Neural progenitor cell (in vitro differentiated cells): ENCODE measurements at regions not wholly inside any gene's neighbourhood (a gene's known extent, or its start where the extent isn't known, plus 50 kb on each side); places are given as distances from the start of the nearest gene placed in this dataset.

Source experiments
- EZH2 ChIP-seq: fragments of 200-600 bp; sonication (generic); IDR thresholded peaks from 2 replicates; pipeline ENCODE4 v1.6.1; 2017; ENCODE audit warnings: antibody characterized with exemption, mild to moderate bottlenecking, moderate library complexity
- TF ChIP-seq, protein P1 (sequence below): fragments of 200-600 bp; sonication (generic); IDR thresholded peaks from 2 replicates; pipeline ENCODE4 v1.5.1; 2017; ENCODE audit warnings: antibody characterized with exemption, mild to moderate bottlenecking

DNA sequence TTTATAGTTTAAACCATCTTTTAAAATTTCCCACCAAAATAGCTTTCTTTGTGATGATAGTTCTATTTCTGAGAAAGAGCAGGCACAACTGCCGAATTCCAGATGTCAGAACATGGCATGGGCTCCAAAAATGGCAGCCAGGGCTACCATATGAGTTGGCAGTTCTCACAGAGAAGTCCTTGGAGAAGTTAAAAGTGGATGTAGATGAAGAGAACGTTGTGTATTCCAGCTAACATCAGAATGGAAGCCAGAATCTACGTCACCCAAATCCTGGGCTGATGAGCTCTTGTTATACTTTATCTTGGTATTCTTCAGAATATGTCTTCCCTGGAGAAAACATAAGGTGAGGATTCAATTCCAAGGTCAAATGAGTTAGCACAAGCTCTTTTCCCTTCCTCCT lies 66.9 kb upstream of the BASP1 start:
- TF ChIP-seq, protein P1, sequence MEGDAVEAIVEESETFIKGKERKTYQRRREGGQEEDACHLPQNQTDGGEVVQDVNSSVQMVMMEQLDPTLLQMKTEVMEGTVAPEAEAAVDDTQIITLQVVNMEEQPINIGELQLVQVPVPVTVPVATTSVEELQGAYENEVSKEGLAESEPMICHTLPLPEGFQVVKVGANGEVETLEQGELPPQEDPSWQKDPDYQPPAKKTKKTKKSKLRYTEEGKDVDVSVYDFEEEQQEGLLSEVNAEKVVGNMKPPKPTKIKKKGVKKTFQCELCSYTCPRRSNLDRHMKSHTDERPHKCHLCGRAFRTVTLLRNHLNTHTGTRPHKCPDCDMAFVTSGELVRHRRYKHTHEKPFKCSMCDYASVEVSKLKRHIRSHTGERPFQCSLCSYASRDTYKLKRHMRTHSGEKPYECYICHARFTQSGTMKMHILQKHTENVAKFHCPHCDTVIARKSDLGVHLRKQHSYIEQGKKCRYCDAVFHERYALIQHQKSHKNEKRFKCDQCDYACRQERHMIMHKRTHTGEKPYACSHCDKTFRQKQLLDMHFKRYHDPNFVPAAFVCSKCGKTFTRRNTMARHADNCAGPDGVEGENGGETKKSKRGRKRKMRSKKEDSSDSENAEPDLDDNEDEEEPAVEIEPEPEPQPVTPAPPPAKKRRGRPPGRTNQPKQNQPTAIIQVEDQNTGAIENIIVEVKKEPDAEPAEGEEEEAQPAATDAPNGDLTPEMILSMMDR, result no peak
- TF ChIP-seq EZH2, result no peak
